ENCODE measurements at regions not wholly inside any gene's neighbourhood (a gene's known extent, or its start where the extent isn't known, plus 50 kb on each side); places are given as distances from the start of the nearest gene placed in this dataset.

- TF ChIP-seq E2F5 (CRISPR knock-in tag; IDR thresholded peaks at IDR 0.05) = no peak
- TF ChIP-seq ZNF263 (CRISPR knock-in tag; IDR thresholded peaks at IDR 0.05; ENCODE audit: borderline replicate concordance) = no peak
- no peak for TF ChIP-seq CTCF (IDR thresholded peaks at IDR 0.05 in 2 of 3, conservative IDR thresholded peaks at IDR 0.05 in 1 of 3; ENCODE audit: insufficient read depth in 2 of 3, low read depth in 1 of 3, low read length in 3 of 3)
- TF ChIP-seq EZH2 (IDR thresholded peaks at IDR 0.05; ENCODE audit: borderline replicate concordance, low read depth, low read length) = no peak
- TF ChIP-seq SMARCE1 (IDR thresholded peaks at IDR 0.05) = no peak
- TF ChIP-seq NUFIP1 (IDR thresholded peaks at IDR 0.05; ENCODE audit: partially characterized antibody) = no peak
- TF ChIP-seq SAFB2 (IDR thresholded peaks at IDR 0.05; ENCODE audit: borderline replicate concordance, low read depth, low read length, severe bottlenecking) = no peak
- no peak for TF ChIP-seq SMARCC2 (IDR thresholded peaks at IDR 0.05; ENCODE audit: low read depth)
Measured at GRCh38 chr1:212225416-212225815, 59.8 kb upstream of the PPP2R5A start.
